AG09309 (cell line): ENCODE measurements at regions not wholly inside any gene's neighbourhood (a gene's known extent, or its start where the extent isn't known, plus 50 kb on each side); places are given as distances from the start of the nearest gene placed in this dataset.

Experiments used
- DNase-seq: peaks from one replicate; pipeline ENCODE4 v3.0.0-alpha.2; 2010; ENCODE audit warnings: low read depth
- H3K4me3 ChIP-seq: 2 replicates; pipeline ENCODE4 v1.5.1; 2011; ENCODE audit warnings: mild to moderate bottlenecking, low read depth, low read length, moderate library complexity; ENCODE audit not compliant: control insufficient read depth
- TF ChIP-seq, protein P1 (sequence below): IDR thresholded peaks from 2 replicates; pipeline ENCODE4 v1.5.1; 2011; ENCODE audit warnings: mild to moderate bottlenecking, low read depth, low read length, inconsistent platforms; ENCODE audit not compliant: insufficient read depth, control insufficient read depth; ENCODE audit errors: missing control alignments

DNA sequence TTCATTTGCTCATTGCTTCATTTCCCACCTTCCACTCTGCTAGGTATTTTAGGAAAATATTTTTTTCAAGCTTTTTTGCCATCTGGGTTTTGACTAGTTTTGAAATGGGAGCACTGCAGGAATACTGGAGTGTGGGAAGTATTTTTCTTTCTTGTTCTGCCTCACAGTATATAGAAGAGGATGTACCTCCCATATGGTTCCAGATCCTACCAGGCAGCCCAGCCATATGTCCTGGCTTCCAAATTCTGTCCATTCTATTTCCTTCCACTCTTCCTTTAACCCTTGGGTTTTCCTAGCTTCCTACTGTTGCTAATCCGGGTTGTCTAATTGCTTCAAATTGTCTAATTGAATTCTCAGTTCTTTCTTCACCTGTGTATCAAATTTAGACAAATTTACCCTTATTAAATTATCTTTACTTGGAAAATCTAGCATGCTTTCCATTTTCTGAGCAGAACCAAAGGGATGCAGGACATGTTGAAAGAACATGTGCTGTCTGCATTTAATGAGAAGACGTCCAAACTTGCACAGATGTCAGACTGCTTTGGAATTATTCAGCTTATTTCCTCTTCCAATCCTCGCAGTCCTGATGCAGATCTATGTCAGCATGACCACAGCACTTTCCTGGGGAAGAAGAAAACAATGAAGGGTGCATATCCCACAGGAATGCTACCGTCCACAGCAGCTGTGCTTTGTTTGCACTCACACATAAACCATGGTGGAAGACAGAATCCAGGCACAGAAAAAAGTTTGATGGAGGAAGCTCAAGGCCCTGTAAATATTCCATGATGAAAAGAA is 1273.9 kb upstream of the MAP3K7 start:
- no peak for DNase-seq
- TF ChIP-seq, protein P1, sequence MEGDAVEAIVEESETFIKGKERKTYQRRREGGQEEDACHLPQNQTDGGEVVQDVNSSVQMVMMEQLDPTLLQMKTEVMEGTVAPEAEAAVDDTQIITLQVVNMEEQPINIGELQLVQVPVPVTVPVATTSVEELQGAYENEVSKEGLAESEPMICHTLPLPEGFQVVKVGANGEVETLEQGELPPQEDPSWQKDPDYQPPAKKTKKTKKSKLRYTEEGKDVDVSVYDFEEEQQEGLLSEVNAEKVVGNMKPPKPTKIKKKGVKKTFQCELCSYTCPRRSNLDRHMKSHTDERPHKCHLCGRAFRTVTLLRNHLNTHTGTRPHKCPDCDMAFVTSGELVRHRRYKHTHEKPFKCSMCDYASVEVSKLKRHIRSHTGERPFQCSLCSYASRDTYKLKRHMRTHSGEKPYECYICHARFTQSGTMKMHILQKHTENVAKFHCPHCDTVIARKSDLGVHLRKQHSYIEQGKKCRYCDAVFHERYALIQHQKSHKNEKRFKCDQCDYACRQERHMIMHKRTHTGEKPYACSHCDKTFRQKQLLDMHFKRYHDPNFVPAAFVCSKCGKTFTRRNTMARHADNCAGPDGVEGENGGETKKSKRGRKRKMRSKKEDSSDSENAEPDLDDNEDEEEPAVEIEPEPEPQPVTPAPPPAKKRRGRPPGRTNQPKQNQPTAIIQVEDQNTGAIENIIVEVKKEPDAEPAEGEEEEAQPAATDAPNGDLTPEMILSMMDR = no peak
- H3K4me3 ChIP-seq = no peak overlapping the region

DNA sequence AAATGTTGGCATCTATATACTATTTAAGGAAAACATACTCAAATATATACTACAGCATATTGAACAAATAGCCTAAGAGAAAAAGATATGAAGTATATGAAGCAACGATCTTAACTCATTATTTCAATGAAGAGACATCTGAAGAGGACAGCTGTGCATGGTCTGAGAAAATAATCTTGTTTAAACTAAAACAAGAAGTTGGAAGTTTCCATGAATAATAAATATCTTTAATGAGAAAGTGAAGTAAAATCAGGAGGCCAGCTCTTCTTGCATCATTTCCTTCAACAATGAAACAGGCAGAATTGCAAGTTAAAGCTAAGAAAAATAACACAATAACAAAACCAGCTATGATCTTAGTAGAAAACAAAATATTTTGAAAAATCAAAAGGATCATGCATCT is 1265.4 kb upstream of the MAP3K7 start:
- TF ChIP-seq, protein P1 = no peak
- H3K4me3 ChIP-seq = no peak overlapping the region
- no peak for DNase-seq

DNA sequence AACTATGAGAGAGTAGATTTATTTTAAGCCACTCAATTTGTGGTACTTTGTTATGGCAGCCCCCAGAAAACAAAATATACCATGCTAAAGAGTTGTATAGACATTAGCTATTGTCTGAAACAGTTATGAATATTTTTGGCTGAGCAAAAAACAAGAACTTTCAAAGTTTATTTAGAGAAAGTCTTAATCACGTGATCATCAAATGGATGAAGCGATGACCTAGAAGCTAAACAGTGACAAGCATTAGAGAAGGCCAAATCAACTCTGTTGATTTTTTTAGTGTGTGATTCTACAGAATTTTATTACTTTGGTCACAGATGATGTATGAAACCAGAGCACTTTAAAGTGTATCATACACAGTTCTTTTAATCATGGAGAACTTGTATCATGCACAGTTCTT is 1247.9 kb upstream of the MAP3K7 start:
- TF ChIP-seq, protein P1 = no peak
- no peak for DNase-seq
- no peak overlapping the region for H3K4me3 ChIP-seq

DNA sequence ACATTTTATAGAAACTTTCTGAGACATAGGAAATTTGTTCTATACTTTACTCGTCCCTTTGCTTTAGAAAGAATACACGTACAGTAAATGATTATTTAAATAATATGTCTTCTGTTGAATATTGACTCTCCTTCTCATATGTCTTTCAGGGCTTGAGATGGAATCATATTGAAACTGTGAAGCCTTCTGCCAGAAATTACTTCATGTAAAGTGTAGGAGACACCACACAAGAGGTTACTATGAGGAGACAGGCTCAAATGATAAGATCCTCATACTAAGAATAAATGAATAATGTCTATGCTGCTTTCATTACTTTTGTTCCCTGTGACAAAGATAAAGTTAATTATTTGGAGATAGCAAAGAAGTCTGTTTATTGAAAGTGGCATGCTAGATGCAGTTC is 1240.3 kb upstream of the MAP3K7 start:
- no peak for DNase-seq
- no peak overlapping the region for H3K4me3 ChIP-seq
- TF ChIP-seq, protein P1 = no peak

DNA sequence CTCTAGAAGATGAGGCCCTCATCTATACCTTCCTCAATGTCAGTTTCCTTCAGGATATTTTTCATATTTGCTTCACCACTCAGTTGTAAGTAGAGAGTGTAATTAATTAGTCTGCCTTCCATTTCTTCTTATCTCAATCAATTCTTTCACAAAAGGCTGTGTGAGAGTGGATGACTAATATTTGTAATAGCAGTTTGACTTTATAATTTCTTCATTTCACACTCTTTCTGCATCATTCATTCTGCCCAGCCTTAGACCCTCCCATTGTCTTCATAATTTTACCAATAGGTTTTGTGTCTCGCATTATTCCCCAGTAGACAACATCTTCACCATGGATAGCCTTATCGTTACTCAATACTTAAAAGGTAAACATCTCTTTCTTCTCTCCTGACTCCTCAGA is 1239.3 kb upstream of the MAP3K7 start:
- no peak for DNase-seq
- TF ChIP-seq, protein P1 = no peak
- no peak overlapping the region for H3K4me3 ChIP-seq

DNA sequence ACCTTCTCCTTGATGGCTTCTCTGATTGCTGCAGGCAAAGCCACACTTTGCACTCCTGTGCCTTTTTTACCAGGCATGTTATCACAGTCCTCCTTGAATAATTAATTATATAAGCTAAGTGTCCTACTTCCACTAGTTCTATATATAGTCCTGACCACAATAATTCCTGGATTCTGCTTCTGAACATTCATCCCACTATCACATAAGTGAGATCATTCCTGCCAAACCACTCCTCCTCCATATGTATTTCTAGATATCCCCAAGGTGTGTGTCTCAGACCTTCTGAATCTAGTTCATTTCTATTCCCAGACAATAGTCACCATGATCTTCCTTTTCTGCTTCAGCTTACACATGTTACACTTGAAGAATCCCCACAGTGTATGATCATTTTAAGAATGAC is 1237.5 kb upstream of the MAP3K7 start:
- TF ChIP-seq, protein P1 = no peak
- H3K4me3 ChIP-seq = no peak overlapping the region
- DNase-seq = no peak
